ENCODE measurements at regions not wholly inside any gene's neighbourhood (a gene's known extent, or its start where the extent isn't known, plus 50 kb on each side); places are given as distances from the start of the nearest gene placed in this dataset.

DNA sequence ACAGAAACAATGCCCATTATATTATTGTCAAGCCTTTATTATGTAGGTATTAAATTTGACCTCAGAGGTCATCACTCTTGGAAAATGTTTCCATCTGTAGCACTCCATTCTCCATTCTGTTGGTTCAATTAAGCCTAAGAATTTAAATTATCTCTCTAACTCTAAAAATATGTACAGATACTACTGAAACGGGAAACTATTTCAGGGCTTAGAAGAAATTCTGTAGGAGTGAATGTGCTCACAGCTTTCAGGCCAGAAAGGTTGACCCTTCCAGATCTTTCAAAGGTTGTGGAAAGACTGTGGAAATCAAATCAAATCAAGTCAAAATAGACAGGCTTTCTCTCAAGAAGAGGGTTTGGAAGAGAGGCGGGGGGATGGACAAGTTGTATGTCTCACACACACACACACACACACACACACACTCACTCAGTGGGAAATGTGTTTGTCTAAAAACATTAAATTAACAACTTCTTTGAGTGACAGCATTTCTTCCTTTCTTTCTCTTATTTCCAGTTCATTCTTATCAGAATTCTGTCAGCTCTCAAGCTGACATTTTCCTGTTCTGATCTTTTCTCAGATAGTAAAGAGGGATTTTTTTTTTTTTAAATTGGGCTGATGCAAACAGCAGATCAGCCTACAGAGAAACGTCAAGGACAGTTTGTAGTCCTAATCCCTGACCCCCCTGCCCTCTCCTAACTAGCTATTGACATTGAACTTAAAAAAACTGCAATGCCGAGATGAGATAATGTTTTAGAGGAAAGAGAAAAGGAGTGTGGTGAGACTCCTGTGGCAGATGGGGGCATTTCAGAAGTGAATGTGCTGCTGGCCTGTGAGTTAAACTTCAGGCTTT lies 139.0 kb upstream of the ZFHX3 start:
- TF ChIP-seq, protein P1, sequence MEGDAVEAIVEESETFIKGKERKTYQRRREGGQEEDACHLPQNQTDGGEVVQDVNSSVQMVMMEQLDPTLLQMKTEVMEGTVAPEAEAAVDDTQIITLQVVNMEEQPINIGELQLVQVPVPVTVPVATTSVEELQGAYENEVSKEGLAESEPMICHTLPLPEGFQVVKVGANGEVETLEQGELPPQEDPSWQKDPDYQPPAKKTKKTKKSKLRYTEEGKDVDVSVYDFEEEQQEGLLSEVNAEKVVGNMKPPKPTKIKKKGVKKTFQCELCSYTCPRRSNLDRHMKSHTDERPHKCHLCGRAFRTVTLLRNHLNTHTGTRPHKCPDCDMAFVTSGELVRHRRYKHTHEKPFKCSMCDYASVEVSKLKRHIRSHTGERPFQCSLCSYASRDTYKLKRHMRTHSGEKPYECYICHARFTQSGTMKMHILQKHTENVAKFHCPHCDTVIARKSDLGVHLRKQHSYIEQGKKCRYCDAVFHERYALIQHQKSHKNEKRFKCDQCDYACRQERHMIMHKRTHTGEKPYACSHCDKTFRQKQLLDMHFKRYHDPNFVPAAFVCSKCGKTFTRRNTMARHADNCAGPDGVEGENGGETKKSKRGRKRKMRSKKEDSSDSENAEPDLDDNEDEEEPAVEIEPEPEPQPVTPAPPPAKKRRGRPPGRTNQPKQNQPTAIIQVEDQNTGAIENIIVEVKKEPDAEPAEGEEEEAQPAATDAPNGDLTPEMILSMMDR (IDR thresholded peaks at IDR 0.05; ENCODE audit: control extremely low read depth, extremely low read depth): no peak
- Histone ChIP-seq H3K4me3 (no peak overlapping the region), H3K9me3 (ENCODE audit: control insufficient read depth in 4 of 4, insufficient read depth in 3 of 4, low read length in 3 of 4) (no peaks in the 10 kb centered on the region), H3K27ac (ENCODE audit: low read depth in 1 of 2, low read length in 1 of 2) (no peak overlapping the region), H3K9ac (ENCODE audit: insufficient read depth in 1 of 2, low read length in 2 of 2) (peak overlapping the region in 1 of 2 donors; percentile 54), H3K4me1 (ENCODE audit: control insufficient read depth in 5 of 5, insufficient read depth in 5 of 5, low read length in 5 of 5) (peaks cover 0 to 31% (median 0%) of the 10 kb centered on the region in 5 donors), H3K27me3 (ENCODE audit: control insufficient read depth in 3 of 3, insufficient read depth in 3 of 3, low read length in 2 of 3) (no peaks in the 10 kb centered on the region), H3K36me3 (ENCODE audit: control insufficient read depth in 4 of 4, insufficient read depth in 4 of 4, low read length in 4 of 4) (no peaks in the 10 kb centered on the region)
- no peak for ATAC-seq (ENCODE audit: insufficient read depth, low FRiP score)
- DNase-seq: no peak
- 49 to 60% methylated on average over 4 of the region's 4 CpGs for WGBS, 2 donors

DNA sequence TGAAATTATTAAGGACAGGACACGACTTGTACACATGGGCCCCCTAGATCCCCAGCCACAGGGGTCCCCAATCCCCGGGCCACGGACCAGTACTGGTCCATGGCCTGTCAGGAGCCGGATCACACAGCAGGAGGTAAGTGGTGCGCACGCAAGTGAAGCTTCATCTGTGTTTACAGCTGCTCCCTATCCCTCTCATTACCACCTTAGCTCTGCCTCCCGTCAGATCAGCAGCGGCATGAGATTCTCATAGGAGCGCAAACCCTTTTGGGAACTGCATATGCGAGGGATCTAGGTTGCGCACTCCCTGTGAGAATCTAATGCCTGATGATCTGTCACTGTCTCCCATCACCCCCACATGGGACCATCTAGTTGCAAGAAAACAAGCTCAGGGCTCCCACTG lies 137.8 kb upstream of the ZFHX3 start:
- H3K9me3 ChIP-seq (ENCODE audit: control insufficient read depth in 4 of 4, insufficient read depth in 3 of 4, low read length in 3 of 4): no peaks in the 10 kb centered on the region
- no peaks in the 10 kb centered on the region for H3K36me3 ChIP-seq (ENCODE audit: control insufficient read depth in 4 of 4, insufficient read depth in 4 of 4, low read length in 4 of 4)
- no peak overlapping the region for H3K9ac ChIP-seq (ENCODE audit: insufficient read depth in 1 of 2, low read length in 2 of 2)
- peaks cover 0 to 31% (median 0%) of the 10 kb centered on the region in 5 donors for H3K4me1 ChIP-seq (ENCODE audit: control insufficient read depth in 5 of 5, insufficient read depth in 5 of 5, low read length in 5 of 5)
- no peaks in the 10 kb centered on the region for H3K27me3 ChIP-seq (ENCODE audit: control insufficient read depth in 3 of 3, insufficient read depth in 3 of 3, low read length in 2 of 3)
- TF ChIP-seq, protein P1 (IDR thresholded peaks at IDR 0.05; ENCODE audit: control extremely low read depth, extremely low read depth): no peak
- H3K4me3 ChIP-seq: no peak overlapping the region
- WGBS, 2 donors: 91 to 96% methylated on average over 11 of the region's 11 CpGs
- DNase-seq: no peak
- ATAC-seq (ENCODE audit: insufficient read depth, low FRiP score): no peak
- H3K27ac ChIP-seq (ENCODE audit: low read depth in 1 of 2, low read length in 1 of 2): no peak overlapping the region

DNA sequence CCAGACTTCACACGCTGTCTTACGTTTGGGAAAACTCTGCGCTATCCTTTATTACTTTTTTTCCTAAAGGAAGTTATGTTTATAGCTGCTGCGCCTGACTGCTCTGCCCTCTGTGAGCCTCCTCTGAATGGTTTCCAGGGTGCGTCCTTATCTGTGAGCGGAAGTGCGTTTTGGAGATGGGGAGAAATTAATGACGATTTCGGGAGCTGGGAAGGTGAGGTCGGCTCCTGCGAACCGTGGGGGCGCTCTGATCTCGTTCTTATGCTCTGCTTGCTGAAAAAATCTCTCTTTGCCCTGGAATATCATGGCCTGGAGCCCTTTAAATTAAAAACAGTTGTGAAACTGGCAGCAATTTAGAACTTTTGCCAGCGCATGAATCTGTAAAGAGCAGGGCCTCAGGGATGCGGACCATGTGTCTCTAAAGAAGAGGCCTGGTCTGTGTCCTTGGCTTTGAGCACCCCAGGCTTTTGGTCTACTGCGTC lies 135.7 kb upstream of the ZFHX3 start:
- peaks cover 0 to 48% (median 4%) of the 10 kb centered on the region in 5 donors for H3K4me1 ChIP-seq (ENCODE audit: control insufficient read depth in 5 of 5, insufficient read depth in 5 of 5, low read length in 5 of 5)
- WGBS, 2 donors: 58 to 68% methylated on average over 17 of the region's 17 CpGs

More for the DNA sequence above, 135.7 kb upstream of the ZFHX3 start:
- no peaks in the 10 kb centered on the region for H3K9me3 ChIP-seq (ENCODE audit: control insufficient read depth in 4 of 4, insufficient read depth in 3 of 4, low read length in 3 of 4)
- no peak for ATAC-seq (ENCODE audit: insufficient read depth, low FRiP score)
- no peaks in the 10 kb centered on the region for H3K36me3 ChIP-seq (ENCODE audit: control insufficient read depth in 4 of 4, insufficient read depth in 4 of 4, low read length in 4 of 4)
- H3K9ac ChIP-seq (ENCODE audit: insufficient read depth in 1 of 2, low read length in 2 of 2): peak overlapping the region in 1 of 2 donors; percentile 24
- no peak overlapping the region for H3K27ac ChIP-seq (ENCODE audit: low read depth in 1 of 2, low read length in 1 of 2)
- TF ChIP-seq, protein P1 (IDR thresholded peaks at IDR 0.05; ENCODE audit: control extremely low read depth, extremely low read depth): no peak
- DNase-seq: peak; percentile 61 to 85 (median 77)
- H3K4me3 ChIP-seq: no peak overlapping the region
- H3K27me3 ChIP-seq (ENCODE audit: control insufficient read depth in 3 of 3, insufficient read depth in 3 of 3, low read length in 2 of 3): no peaks in the 10 kb centered on the region

Data from lung (tissue), 11 donors.